ENCODE measurements at regions not wholly inside any gene's neighbourhood (a gene's known extent, or its start where the extent isn't known, plus 50 kb on each side); places are given as distances from the start of the nearest gene placed in this dataset.

DNA sequence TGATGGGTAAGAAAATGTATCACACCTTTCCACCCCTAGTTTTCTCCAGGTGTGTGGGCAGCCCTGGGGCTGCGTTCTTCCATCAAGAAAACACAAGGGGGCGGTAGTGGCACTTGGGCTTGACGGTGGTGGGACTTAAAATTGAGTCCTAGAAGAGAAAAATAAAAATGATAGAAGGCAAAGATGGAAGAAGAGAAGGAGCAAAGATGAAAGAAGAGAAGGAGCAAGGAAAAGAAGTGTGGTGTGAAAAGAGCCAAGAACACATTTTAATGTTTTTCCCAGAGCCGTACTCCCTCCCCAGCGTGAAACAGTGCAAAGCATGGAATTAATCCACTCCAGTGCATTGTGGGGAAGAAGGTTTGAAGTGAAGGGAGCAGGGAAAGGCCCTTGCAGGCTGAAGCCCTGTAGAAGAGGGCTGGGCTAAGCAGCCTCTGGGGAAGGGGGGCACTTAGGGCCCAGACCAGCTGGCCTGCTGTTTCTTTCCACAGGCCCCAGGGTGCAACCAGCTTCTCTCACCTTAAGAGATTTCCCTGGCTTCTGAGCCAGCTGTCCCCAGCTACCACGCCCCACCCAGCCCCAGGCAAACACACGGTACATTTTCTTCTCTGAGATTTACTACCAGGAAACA, 256.8 kb downstream of the RNF152 start:
- TF ChIP-seq GATA3 (IDR thresholded peaks at IDR 0.05; ENCODE audit: low read depth, low read length) (no peak), GATA2 (IDR thresholded peaks at IDR 0.05; ENCODE audit: low read depth, low read length) (no peak)
